ENCODE measurements at regions not wholly inside any gene's neighbourhood (a gene's known extent, or its start where the extent isn't known, plus 50 kb on each side); places are given as distances from the start of the nearest gene placed in this dataset.

GRCh38 chr6:105606831-105607463 is 204.1 kb upstream of the PREP start:
- POLR2A ChIA-PET = no interaction called here
- no peak for DNase-seq (ENCODE audit: low spot score)
- H4K20me1 ChIP-seq (ENCODE audit: insufficient read depth, low read length) = no peaks in the 10 kb centered on the region
- H3K9me3 ChIP-seq (ENCODE audit: low read length) = no peaks in the 10 kb centered on the region
- H3K27ac ChIP-seq (ENCODE audit: low read depth, low read length, poor library complexity, severe bottlenecking) = no peak overlapping the region
- no peak overlapping the region for H2AFZ ChIP-seq (ENCODE audit: low read length)
- intact Hi-C loops (cut with micrococcal nuclease; ENCODE audit: unreplicated experiment) = no loop called here
- no TSS peak for BruUV-seq (replicated peaks)
- no peaks in the 10 kb centered on the region for H3K9me2 ChIP-seq (ENCODE audit: insufficient read depth, low read length)
- H3K36me3 ChIP-seq (ENCODE audit: insufficient read depth, low read length) = no peaks in the 10 kb centered on the region
- no peak overlapping the region for H3K4me3 ChIP-seq (ENCODE audit: low read depth, low read length, poor library complexity, severe bottlenecking)
- H3K4me2 ChIP-seq (ENCODE audit: low read length) = no peak overlapping the region
- no peaks in the 10 kb centered on the region for H3K79me2 ChIP-seq (ENCODE audit: insufficient read depth, low read depth, low read length)
- CTCF ChIA-PET (ENCODE audit: unreplicated experiment) = no interaction called here
- TF ChIP-seq EZH2phosphoT487 (IDR thresholded peaks at IDR 0.05; ENCODE audit: borderline replicate concordance, low read depth, low read length) (no peak), CTCF (conservative IDR thresholded peaks at IDR 0.05; ENCODE audit: low read length) (no peak)
- peaks cover 1% of the 10 kb centered on the region for H3K4me1 ChIP-seq (ENCODE audit: insufficient read depth, low read length, poor library complexity, severe bottlenecking)

DNA sequence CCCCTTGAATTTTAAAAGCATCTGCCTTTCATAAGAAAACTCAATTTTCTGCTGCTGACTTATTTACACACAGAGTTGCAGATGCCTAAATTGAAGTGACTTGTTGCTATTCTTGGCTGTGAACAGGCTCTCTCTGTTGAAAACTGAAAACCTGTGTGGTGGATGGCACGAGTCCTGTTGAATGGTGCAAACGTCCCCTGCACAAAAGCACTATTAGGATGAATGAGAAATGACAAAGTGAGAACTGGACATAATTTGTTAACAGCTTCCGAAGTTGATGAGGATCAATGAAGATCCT is 201.7 kb upstream of the PREP start:
- DNase-seq (ENCODE audit: low spot score) = no peak
- H3K4me1 ChIP-seq (ENCODE audit: insufficient read depth, low read length, poor library complexity, severe bottlenecking) = peaks cover 8% of the 10 kb centered on the region
- POLR2A ChIA-PET = no interaction called here
- CTCF ChIA-PET (ENCODE audit: unreplicated experiment) = no interaction called here
- H4K20me1 ChIP-seq (ENCODE audit: insufficient read depth, low read length) = no peaks in the 10 kb centered on the region
- no peak overlapping the region for H3K4me2 ChIP-seq (ENCODE audit: low read length)
- H3K9me3 ChIP-seq (ENCODE audit: low read length) = no peaks in the 10 kb centered on the region
- H3K4me3 ChIP-seq (ENCODE audit: low read depth, low read length, poor library complexity, severe bottlenecking) = no peak overlapping the region
- H3K27ac ChIP-seq (ENCODE audit: low read depth, low read length, poor library complexity, severe bottlenecking) = no peak overlapping the region
- no peaks in the 10 kb centered on the region for H3K9me2 ChIP-seq (ENCODE audit: insufficient read depth, low read length)
- no peak overlapping the region for H2AFZ ChIP-seq (ENCODE audit: low read length)
- no peaks in the 10 kb centered on the region for H3K36me3 ChIP-seq (ENCODE audit: insufficient read depth, low read length)
- intact Hi-C loops (cut with micrococcal nuclease; ENCODE audit: unreplicated experiment) = no loop called here
- TF ChIP-seq EZH2phosphoT487 (IDR thresholded peaks at IDR 0.05; ENCODE audit: borderline replicate concordance, low read depth, low read length) = no peak
- TF ChIP-seq CTCF (conservative IDR thresholded peaks at IDR 0.05; ENCODE audit: low read length) = no peak
- no peaks in the 10 kb centered on the region for H3K79me2 ChIP-seq (ENCODE audit: insufficient read depth, low read depth, low read length)
- BruUV-seq (replicated peaks) = no TSS peak

DNA sequence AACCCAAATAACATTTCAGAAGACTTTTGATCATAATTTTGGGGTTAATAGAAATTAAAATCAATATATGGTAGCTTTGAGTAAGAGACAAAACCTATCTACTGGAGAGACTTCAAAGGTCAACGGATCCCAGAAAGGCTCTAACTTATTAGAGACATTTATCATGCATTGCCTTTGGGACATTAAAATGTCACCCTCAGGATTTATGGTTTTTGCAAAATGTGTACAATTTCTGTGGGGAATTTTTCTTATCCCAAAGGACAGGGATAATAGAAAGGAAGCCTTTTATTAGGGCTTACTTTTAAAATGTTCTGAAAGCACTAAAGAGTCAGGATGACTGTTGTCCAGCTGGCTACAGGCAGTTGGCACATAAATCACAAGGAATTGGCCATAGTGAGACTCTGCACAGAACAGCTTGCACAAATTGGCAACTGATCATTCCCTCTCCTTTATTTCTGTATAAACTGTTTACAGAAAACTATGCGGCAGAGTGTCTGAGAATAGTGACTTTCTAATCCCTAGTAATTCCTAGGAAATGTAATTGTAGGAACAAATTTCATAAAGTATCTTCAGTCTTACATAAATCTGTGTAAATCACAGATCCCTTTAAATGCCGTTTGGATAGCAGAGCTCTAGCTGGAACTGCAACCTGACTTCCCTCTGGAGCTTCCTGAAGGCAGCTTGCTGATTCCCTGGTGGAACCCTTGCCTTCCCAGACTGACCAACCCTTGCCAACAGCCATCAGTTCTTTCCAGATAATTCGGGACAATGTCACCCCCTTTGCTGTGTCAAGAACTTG is 201.1 kb upstream of the PREP start:
- no peak overlapping the region for H3K4me2 ChIP-seq (ENCODE audit: low read length)
- CTCF ChIA-PET (ENCODE audit: unreplicated experiment) = no interaction called here
- no peak overlapping the region for H2AFZ ChIP-seq (ENCODE audit: low read length)
- no peaks in the 10 kb centered on the region for H4K20me1 ChIP-seq (ENCODE audit: insufficient read depth, low read length)
- H3K4me1 ChIP-seq (ENCODE audit: insufficient read depth, low read length, poor library complexity, severe bottlenecking) = peaks cover 8% of the 10 kb centered on the region
- H3K9me2 ChIP-seq (ENCODE audit: insufficient read depth, low read length) = no peaks in the 10 kb centered on the region
- H3K27ac ChIP-seq (ENCODE audit: low read depth, low read length, poor library complexity, severe bottlenecking) = no peak overlapping the region
- BruUV-seq (replicated peaks) = no TSS peak
- intact Hi-C loops (cut with micrococcal nuclease; ENCODE audit: unreplicated experiment) = no loop called here
- no peak for DNase-seq (ENCODE audit: low spot score)
- H3K36me3 ChIP-seq (ENCODE audit: insufficient read depth, low read length) = no peaks in the 10 kb centered on the region
- POLR2A ChIA-PET = no interaction called here
- H3K79me2 ChIP-seq (ENCODE audit: insufficient read depth, low read depth, low read length) = no peaks in the 10 kb centered on the region
- no peak for TF ChIP-seq CTCF (conservative IDR thresholded peaks at IDR 0.05; ENCODE audit: low read length)
- TF ChIP-seq EZH2phosphoT487 (IDR thresholded peaks at IDR 0.05; ENCODE audit: borderline replicate concordance, low read depth, low read length) = no peak
- no peak overlapping the region for H3K4me3 ChIP-seq (ENCODE audit: low read depth, low read length, poor library complexity, severe bottlenecking)
- H3K9me3 ChIP-seq (ENCODE audit: low read length) = no peaks in the 10 kb centered on the region

Measured in OCI-LY7 (cell line).